ENCODE measurements at regions not wholly inside any gene's neighbourhood (a gene's known extent, or its start where the extent isn't known, plus 50 kb on each side); places are given as distances from the start of the nearest gene placed in this dataset.

DNA sequence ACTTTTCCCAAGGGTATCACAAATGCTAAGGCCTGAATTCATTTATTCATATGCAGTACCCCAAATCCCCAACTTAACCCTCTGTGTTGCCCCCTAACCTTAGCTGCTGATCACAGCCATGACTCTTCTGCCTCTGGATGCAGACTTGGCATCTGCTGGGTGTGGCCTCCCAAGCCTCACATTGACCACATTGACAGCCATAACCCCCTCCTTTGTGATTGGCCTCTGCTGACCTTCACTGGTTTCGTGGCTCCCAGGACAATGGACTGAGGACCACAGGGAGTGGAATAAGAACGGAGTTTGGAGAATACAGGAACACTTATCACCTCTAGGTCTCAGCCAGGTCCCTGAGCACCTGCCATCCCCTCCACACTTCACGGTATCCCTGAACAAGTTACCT is 123.6 kb upstream of the CPEB2 start:
- no peak for DNase-seq (ENCODE audit: low read depth)

DNA sequence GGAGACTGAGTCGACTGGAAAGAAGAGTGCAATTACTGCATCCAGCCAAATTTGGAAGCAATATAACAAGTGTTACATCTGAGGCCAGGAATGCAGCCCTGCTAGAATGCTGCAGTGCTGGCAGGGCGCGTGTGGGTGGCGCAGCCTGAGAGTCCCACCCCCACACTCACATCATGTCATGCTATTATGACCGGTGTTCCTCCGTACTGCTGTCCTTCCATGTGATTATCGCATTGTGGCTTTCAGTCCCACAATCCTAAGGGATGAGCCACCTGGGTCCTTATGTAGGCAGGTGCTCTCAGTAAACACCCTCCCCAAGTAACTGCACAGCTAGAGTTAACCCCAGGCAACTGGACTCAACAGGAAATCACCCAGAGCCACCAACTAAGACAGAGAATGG is 122.6 kb upstream of the CPEB2 start:
- no peak for DNase-seq (ENCODE audit: low read depth)

DNA sequence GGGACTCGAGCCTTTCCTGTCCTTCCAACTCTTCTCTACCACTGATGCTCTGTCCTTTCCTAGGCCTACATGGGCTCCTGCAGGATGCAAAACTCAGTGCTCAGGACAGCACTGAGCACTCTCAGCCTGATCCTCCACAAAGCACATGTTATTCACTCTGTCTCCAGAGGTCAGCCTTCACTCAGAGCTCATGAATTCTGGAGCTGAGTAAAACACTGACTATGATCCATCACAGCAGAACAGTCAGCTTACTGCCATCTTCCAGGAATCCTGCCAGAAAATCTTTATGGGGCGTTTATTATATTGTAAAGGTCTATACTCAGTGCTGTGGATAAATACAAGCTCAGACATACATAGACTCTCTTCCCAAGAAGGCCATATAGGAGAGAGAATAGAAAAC is 121.5 kb upstream of the CPEB2 start:
- no peak for DNase-seq (ENCODE audit: low read depth)

DNA sequence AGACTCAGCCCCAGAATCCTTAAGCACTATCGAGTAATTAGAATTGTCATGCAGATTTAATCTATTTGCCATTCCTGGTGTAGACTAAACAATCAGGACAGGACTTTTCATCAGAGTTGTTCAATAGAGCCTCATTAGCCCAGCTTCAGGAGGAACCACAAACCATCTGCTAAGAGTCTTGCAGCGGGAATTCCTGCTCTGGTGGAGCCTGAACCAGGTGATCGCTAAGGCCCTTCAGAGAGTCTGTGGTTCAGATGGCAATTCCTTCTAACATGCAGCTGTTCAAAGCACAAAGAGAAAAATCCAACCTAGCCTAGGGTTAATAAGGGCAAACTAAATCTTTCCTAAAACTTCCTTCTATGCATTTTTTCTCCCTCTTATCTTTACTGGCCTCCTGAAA is 119.1 kb upstream of the CPEB2 start:
- DNase-seq (ENCODE audit: low read depth), result no peak

DNA sequence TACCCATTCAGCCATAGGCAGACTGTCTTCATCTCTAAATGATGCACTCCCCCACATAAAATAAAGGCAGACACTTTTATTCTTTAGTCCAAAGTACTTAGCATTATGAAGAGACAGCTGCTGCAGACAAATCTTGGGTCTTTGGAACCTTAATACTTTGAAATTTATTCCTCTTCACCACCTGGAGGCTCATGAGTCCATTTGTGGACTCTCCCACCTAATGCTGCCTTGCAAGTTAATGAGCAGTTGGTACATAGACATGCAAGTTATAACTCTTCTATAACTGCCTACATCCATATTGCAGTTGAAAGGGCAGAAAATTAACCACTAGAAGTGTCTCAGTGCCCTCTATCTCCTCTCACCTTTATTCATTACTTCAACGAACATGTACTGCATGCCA is 118.6 kb upstream of the CPEB2 start:
- DNase-seq (ENCODE audit: low read depth), result no peak

DNA sequence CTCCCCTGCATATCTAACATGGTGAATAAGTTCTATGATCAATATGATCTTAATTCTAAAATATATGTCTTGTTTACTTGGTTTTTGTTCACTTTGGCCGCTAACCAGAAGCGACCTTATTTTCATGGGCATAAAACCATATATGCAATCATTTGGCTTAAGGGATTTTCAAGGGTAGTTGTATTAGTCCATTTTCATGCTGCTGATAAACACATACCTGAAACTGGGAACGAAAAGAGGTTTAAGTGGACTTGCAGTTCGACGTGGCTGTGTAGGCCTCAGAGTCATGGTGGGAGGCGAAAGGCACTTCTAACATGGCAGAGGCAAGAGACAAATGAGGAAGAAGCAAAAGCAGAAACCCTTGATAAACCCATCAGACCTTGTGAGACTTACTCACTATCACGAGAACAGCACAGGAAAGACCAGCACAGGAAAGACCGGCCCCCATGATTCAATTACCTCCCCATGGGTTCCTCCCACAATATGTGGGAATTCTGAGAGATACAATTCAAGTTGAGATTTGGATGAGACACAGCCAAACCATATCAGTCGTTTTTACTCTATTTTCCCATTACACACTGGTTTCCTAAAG is 114.3 kb upstream of the CPEB2 start:
- no peak for DNase-seq (ENCODE audit: low read depth)

DNA sequence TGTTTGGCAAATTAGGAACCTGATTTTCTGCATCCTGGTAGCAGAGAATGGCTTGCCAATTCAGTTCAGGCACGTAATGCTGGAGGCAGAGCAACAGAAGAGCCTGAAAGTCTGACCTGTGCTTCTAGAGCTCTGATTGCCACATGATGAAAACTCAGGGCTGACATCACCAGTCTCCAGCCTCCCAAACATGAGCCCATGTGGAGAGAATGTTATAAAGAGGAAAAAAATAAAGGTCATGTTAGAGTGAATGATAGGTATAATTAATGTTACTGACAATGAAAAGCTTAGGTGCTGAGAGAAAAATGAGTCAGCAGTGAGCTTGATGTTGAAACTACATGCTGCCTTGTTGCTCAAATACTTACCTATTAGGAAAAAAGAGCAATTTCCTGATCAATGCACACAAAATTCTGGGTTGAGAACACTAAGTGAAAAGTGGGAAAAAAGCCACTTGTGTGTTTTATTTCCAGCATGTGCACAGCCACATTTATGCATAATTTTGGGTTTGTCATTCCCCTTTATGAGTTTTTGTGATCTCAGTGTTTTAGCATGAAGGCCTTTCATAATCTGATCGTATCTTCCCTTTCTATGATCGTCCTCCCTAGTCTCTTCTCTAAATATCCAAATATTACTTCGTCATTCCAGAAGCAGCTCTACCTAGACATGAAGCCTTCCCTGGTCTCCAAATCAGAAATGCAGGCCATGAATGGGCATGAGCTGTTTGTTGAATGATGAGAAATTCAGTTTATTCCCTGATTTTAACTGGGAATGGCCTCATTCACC is 113.3 kb upstream of the CPEB2 start:
- DNase-seq (ENCODE audit: low read depth), result no peak

DNA sequence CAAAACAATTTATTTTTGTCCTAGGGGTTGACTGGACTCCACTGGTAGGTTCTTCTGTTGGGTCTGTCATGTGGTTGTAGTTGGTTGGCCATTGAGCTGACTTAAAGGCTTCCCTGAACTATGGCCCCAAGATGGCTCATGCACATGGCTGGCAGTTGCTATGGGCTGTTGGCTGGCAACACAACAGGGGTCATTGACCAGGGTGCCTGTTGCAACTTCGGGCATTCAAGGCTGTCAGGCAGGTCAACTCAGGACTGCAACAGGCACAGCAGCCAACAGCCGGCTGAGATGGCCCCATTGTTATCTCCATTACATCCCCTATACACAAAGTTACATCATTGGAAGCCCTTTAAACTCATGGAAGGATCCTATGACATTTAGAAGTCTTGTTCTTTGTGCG is 109.7 kb upstream of the CPEB2 start:
- no peak for DNase-seq (ENCODE audit: low read depth)

DNA sequence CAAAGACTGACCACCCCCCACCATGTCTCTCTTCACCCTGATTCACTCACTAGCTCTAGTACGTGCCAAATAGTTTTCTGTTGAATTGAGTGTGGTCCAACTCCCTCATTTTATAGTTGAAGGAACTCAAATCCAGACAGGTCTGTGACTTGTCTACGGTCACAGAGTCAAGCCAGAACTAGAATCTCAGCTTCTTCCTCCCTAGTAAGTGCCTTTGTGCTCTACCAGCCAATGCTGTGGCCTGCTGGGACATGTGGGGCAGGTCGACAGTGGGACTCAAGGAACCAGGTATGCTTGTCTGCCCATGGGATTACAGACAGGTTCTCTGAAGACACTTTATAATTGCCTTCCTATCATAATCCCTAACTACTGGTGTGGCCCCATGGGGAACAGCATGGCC is 108.6 kb upstream of the CPEB2 start:
- no peak for DNase-seq (ENCODE audit: low read depth)

DNA sequence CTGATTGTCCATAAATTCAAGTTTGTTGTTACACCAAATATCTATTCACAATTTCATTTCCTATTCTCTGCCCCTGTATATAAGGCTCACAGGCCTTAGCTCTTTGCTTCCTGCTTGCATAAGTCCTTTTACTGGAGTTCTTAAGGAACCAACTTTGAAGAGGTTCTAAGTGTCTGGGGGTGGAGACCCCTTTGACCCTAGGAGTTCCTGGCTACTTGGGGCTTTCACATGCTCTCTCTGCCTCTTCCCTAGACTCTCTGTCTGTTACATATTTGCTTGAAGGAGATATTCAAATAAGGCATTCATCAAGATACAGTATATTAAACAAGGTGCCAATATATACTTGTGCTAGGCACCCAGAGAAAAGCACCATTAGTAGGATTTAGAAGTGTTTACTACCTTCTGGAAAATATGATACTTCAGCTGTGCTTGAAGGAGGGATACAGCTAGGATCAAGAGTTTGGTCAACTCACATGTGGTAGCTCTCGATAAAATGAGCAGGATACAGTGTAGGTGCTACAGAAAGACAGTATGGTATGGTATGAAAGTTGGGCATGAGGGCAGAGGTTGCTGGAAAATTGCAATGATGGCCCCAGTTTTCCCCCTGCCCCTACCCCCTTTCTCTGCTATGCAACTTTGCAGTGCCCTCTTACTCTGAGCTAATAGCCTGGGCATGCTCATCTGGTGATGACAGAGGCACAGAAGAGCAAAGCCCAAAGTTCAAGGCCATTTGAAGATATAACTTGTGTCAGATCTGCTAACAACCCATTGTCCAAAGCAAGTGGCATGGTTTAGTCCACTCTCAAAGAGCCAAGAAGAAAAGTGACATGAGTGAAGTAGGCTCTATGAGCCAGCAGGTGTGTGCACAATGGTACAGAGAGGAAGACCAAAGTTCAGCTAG is 107.6 kb upstream of the CPEB2 start:
- DNase-seq (ENCODE audit: low read depth), result no peak

DNA sequence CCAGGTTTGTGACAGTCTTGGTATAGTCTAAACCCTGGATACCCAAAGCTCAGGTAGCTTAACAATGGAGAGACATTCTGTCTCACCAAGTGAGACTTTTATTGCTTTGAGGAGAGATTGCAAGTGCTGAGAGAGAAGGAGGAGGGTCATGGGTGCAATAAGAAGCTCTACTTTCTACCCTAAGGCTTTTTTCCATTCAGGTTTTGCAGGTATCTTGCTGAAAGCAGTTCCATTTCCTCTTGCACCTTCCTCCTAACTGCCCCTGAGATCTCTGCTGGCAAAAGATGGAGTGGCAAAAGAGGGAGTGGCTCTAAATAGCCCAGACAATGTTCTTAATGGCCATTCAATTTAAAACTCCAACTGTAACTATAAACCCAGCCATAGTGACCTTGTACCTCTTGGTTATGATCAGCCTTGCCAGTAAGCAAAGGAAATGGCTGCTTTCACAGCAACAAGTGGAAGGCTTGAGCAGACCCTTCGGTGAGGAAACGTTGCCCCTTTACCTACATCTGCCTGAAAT is 105.6 kb upstream of the CPEB2 start:
- DNase-seq (ENCODE audit: low read depth), result no peak

DNA sequence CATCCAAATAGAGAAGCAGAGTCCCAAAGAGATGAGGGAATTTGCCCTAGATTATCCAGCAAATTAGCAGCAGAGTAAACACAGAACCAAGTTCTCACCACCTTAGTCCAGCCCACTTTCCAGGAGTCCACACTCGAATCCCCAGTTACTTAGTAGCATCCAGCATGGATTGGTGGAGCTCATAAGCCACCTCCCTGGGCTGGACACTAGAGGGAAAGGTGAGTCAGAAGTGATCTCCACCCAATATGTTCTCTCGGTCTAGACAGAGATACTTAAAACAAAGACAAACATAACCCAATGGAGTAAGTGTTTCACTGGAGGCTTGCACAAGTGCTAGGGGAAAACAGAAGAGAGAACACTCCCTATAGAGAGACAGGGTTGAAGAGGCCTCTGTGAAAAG is 105.1 kb upstream of the CPEB2 start:
- DNase-seq (ENCODE audit: low read depth), result no peak

DNA sequence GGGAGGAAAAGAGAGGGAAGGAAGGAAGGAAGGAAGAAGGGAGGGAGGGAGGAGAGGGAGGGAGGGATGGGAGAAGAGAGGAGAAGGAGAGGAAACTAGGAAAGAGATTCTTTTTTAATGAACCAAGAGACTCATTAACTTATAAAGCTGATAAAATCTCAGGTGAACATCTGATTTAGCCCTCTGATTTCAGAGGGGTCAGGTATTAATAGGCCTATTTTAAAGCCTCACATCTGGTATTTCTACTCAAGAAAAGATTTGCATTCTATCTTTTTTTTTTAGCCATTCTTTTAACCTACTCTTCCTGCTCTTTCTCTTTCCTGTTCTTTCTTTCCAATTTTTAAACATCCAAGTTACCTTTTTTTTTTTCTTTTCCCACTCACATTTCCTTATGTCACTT is 103.3 kb upstream of the CPEB2 start:
- no peak for DNase-seq (ENCODE audit: low read depth)

DNA sequence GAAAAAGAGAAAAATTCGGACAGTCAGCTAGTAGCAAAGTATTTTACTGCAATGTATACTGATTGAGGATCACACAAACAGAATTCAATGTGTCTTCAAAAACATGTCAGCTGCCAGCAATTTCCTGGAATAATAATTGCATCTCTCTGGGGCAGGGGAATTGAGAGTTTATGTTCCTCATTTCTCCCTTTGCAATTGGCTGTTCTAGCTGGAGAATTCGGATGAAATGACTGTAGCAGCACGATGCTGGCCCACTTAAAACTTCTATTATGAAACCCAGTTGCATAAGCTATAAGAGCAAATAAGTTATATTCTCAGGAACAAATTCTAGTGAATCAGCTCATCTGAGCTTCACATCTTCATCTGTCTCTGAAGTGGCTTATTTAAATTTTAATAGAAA is 99.9 kb upstream of the CPEB2 start:
- no peak for DNase-seq (ENCODE audit: low read depth)

DNA sequence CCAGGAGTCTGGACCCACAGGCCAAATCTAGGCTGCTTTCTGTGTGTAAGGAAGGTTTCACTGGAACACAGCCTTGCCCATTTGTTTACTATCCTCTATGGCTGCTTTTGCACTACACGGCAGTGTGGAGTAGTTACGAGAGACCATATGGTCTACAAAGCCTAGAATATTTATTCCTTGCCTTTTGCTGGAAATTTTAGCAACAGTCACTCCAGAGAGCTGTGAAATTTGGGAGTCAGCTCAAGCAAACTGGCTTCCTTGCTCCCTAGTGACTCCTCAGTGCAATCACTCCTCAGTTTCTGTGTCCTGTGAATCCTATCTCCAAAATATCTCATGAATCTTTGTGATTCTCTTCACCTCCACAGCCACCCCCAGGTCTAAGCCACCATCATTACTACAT is 99.0 kb upstream of the CPEB2 start:
- DNase-seq (ENCODE audit: low read depth), result no peak

DNA sequence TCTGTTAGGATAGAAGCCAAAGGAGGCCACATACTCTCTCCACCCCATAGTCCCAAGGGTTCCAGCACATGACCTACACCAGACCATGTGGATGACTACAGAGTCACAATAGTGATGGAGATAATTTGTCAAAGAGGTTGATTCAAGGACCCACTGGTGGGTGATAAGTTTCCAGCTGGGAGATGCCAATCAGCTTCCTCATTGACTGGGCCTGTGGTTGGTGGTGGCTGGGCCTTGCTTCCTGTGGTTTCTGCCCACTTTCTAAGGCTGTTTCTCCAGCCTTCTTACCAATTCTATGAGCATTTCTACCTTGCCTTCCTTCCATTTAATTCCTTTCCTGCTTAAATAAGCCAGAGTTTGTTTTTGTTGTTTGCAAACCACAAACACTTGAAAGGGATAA is 95.5 kb upstream of the CPEB2 start:
- DNase-seq (ENCODE audit: low read depth), result no peak

DNA sequence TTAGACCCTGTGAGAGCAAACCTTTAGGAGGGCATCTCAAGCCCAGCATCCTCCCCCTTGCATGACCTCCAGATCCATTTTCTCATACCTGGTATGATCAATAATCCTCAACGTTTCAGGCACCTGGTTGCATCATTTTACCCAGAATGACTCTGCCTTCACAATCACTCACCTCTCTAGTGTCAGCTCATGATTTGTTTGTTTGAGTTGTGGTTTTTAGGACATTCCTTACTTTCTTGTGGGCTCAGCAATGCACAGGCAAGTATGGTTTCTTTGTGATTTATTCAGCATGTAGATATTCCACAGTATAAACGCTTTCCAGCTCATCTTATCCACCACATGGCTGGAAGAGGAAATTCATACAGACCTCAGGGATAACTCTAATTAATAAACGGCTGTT is 93.6 kb upstream of the CPEB2 start:
- no peak for DNase-seq (ENCODE audit: low read depth)

DNA sequence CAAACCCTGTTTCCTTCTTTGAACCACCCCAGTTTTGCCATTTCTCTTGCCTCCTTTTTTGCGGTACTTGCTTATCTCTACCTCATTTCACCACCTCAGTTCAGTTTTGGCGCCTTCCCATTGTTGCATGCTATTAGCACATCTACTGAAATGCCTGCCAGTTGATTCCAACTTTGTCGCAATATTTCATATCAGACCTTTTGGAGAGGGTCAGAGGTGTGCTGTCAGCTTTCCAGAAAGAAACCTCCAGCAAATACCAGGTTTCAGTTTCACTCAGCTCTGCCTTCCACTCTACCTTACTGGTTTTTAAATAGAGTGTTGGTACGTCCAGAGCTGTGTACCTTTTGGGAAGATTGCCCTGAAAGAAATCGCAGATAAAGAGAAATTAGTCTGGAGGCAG is 91.9 kb upstream of the CPEB2 start:
- no peak for DNase-seq (ENCODE audit: low read depth)

DNA sequence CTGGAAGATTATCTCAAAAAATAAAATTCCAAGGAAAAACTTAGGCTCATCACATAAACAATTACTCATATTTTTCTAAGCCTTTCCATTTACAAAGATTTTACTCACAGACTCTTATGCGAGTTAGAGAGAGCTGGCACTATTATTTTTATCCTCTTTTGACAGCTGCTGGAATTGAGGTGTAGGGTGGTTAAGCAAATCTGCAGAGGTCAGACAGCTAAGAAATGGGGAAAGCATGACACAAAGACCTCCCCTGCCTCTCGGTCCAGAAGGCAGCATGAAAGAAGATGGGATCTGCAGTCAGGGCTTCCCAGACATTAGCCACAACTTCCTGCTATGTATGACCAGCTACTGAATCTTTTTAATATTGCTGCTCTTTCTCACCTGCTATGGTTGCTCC is 89.9 kb upstream of the CPEB2 start:
- DNase-seq (ENCODE audit: low read depth), result no peak

DNA sequence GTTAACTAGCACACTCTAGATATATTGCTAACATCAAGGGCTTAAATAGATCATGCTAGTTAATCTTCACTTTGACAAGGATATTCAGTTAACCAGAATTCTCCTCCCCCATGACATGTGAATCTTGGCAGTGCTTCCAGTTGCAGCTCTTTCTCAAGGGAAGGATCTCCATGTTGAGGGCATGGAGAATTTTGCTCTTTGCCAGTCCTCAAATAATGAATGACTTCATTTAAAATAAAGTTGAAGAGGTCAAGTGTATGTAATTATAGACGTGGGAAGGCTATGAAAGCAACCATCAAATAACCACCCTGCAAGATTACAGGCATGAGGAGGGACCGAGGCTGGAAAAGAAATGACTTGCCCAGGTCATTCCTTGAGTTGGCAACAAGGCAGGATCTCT is 87.3 kb upstream of the CPEB2 start:
- DNase-seq (ENCODE audit: low read depth), result no peak

DNA sequence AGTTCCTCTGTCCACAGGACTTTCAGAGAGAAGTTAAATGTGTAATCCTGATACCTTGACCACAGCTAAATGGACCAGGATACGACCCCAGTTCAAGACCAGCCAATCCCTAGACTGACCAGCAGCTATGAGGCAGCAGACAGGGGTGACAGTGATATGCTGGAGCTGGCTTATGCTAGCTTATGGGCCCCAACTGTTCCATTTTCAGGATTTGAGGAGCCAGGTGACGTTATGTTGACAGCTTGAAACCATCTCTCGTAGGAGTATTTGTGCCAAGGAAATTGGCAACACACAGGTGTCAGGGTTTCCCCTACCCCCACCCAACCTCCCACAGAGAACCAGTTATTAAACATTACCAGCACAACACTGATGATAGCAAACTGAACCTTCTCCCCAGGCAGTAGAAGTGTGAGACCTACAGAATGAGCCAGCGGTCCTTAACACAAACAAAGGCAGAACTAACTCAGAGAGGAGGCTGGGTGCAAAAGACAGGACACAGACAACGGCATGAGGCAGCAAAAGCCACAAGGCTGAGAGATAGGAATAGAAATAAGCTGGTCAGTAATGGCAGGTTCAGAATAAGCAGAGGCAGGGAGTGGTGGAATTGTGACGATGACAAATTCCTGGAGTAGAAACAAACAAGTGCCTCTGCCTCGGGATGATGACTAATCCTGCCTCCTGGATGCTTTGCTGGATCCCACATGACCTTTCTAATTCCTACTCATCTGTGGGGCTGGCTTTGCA is 85.6 kb upstream of the CPEB2 start:
- DNase-seq (ENCODE audit: low read depth), result peak; percentile 16

DNA sequence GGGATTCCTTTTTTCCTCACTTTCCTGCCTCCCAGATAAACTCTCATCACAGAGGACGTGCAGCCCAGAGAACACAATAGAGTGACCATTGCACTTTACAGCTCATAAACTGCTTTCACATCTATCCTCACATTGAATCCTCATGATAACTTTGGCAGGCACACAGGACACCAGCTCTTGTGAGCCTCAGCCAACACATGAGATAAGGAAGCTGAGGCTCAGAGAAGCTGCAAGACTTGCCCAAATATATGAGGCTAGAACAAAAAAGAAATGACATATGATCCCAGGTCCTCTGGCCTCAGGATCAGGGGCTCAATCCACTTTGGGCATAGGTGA is 85.0 kb upstream of the CPEB2 start:
- DNase-seq (ENCODE audit: low read depth), result no peak

Measured in GM04503 (cell line).